ENCODE measurements at regions not wholly inside any gene's neighbourhood (a gene's known extent, or its start where the extent isn't known, plus 50 kb on each side); places are given as distances from the start of the nearest gene placed in this dataset.

- H3K4me3 ChIP-seq (ENCODE audit: low read length): no peak overlapping the region
- no peak for ATAC-seq
- no peaks in the 10 kb centered on the region for H3K27me3 ChIP-seq (ENCODE audit: control insufficient read depth in 2 of 2, insufficient read depth in 2 of 2, low read length in 2 of 2)
- H3K27ac Mint-ChIP-seq: no peak overlapping the region
- DNase-seq: no peak
- no peaks in the 10 kb centered on the region for H3K36me3 Mint-ChIP-seq
- H3K4me1 ChIP-seq (ENCODE audit: control insufficient read depth in 2 of 2, insufficient read depth in 2 of 2, low read length in 2 of 2): no peaks in the 10 kb centered on the region
- no peaks in the 10 kb centered on the region for H3K4me1 Mint-ChIP-seq
- ChIA-PET POLR2A (no interaction called here), CTCF (no interaction called here)
- no peak overlapping the region for H3K27ac ChIP-seq (ENCODE audit: low read depth, low read length)
- H3K27me3 Mint-ChIP-seq: no peaks in the 10 kb centered on the region
- H3K9me3 ChIP-seq (ENCODE audit: control insufficient read depth in 2 of 3, low read length in 3 of 3): no peaks in the 10 kb centered on the region
- no peaks in the 10 kb centered on the region for H3K36me3 ChIP-seq (ENCODE audit: control insufficient read depth in 2 of 3, insufficient read depth in 3 of 3, low read length in 3 of 3)
- intact Hi-C loops (cut with micrococcal nuclease): no loop called here
- peaks cover 2 to 22% (median 6%) of the 10 kb centered on the region in 11 donors for H3K9me3 Mint-ChIP-seq
- H3K4me3 Mint-ChIP-seq: no peak overlapping the region
Measured at GRCh38 chr9:25537808-25538207, 140.4 kb downstream of the TUSC1 start.

- no peaks in the 10 kb centered on the region for H3K27me3 Mint-ChIP-seq
- no peaks in the 10 kb centered on the region for H3K9me3 ChIP-seq (ENCODE audit: control insufficient read depth in 2 of 3, low read length in 3 of 3)
- no peaks in the 10 kb centered on the region for H3K36me3 ChIP-seq (ENCODE audit: control insufficient read depth in 2 of 3, insufficient read depth in 3 of 3, low read length in 3 of 3)
- ChIA-PET CTCF (interaction anchor here (0.6 kb wide), 1 partner anchor 449 kb away, joined by 5 read pairs; no protein-coding TSS in a partner anchor), POLR2A (no interaction called here)
- H3K4me3 ChIP-seq (ENCODE audit: low read length): no peak overlapping the region
- H3K9me3 Mint-ChIP-seq: peaks cover 0 to 29% (median 8%) of the 10 kb centered on the region in 11 donors
- no peaks in the 10 kb centered on the region for H3K4me1 ChIP-seq (ENCODE audit: control insufficient read depth in 2 of 2, insufficient read depth in 2 of 2, low read length in 2 of 2)
- no peak overlapping the region for H3K27ac ChIP-seq (ENCODE audit: low read depth, low read length)
- no peak overlapping the region for H3K4me3 Mint-ChIP-seq
- ATAC-seq (no peak), DNase-seq (no peak)
- no peaks in the 10 kb centered on the region for H3K27me3 ChIP-seq (ENCODE audit: control insufficient read depth in 2 of 2, insufficient read depth in 2 of 2, low read length in 2 of 2)
- intact Hi-C loops (cut with micrococcal nuclease): loop anchor here in 1 of 2 donors (10.0 kb wide), 1 partner anchor 54 kb away; no protein-coding TSS in a partner anchor
- H3K36me3 Mint-ChIP-seq: no peaks in the 10 kb centered on the region
- H3K4me1 Mint-ChIP-seq: no peaks in the 10 kb centered on the region
- H3K27ac Mint-ChIP-seq: no peak overlapping the region
Measured at GRCh38 chr9:25519286-25519685, 159.0 kb downstream of the TUSC1 start.

GRCh38 chr9:25517701-25518100 lies 160.5 kb downstream of the TUSC1 start:
- H3K4me1 Mint-ChIP-seq: no peaks in the 10 kb centered on the region
- DNase-seq (no peak), ATAC-seq (no peak)
- H3K9me3 Mint-ChIP-seq: peaks cover 1 to 37% (median 13%) of the 10 kb centered on the region in 11 donors
- no peaks in the 10 kb centered on the region for H3K36me3 Mint-ChIP-seq
- H3K4me3 Mint-ChIP-seq: no peak overlapping the region
- ChIA-PET CTCF (no interaction called here), POLR2A (no interaction called here)
- H3K27ac Mint-ChIP-seq: no peak overlapping the region
- intact Hi-C loops (cut with micrococcal nuclease): loop anchor here in 1 of 2 donors (10.0 kb wide), 1 partner anchor 53 kb away; no protein-coding TSS in a partner anchor
- Histone ChIP-seq H3K9me3 (ENCODE audit: control insufficient read depth in 2 of 3, low read length in 3 of 3) (no peaks in the 10 kb centered on the region), H3K4me3 (ENCODE audit: low read length) (no peak overlapping the region), H3K4me1 (ENCODE audit: control insufficient read depth in 2 of 2, insufficient read depth in 2 of 2, low read length in 2 of 2) (no peaks in the 10 kb centered on the region), H3K27me3 (ENCODE audit: control insufficient read depth in 2 of 2, insufficient read depth in 2 of 2, low read length in 2 of 2) (no peaks in the 10 kb centered on the region), H3K27ac (ENCODE audit: low read depth, low read length) (no peak overlapping the region), H3K36me3 (ENCODE audit: control insufficient read depth in 2 of 3, insufficient read depth in 3 of 3, low read length in 3 of 3) (no peaks in the 10 kb centered on the region)
- no peaks in the 10 kb centered on the region for H3K27me3 Mint-ChIP-seq

- Mint-ChIP-seq H3K36me3 (no peaks in the 10 kb centered on the region), H3K4me1 (no peaks in the 10 kb centered on the region), H3K9me3 (peaks cover 1 to 47% (median 11%) of the 10 kb centered on the region in 11 donors), H3K4me3 (no peak overlapping the region), H3K27me3 (no peaks in the 10 kb centered on the region), H3K27ac (no peak overlapping the region)
- H3K27me3 ChIP-seq (ENCODE audit: control insufficient read depth in 2 of 2, insufficient read depth in 2 of 2, low read length in 2 of 2): no peaks in the 10 kb centered on the region
- no peak for DNase-seq
- no peaks in the 10 kb centered on the region for H3K9me3 ChIP-seq (ENCODE audit: control insufficient read depth in 2 of 3, low read length in 3 of 3)
- H3K36me3 ChIP-seq (ENCODE audit: control insufficient read depth in 2 of 3, insufficient read depth in 3 of 3, low read length in 3 of 3): no peaks in the 10 kb centered on the region
- no peaks in the 10 kb centered on the region for H3K4me1 ChIP-seq (ENCODE audit: control insufficient read depth in 2 of 2, insufficient read depth in 2 of 2, low read length in 2 of 2)
- CTCF ChIA-PET: no interaction called here
- POLR2A ChIA-PET: no interaction called here
- intact Hi-C loops (cut with micrococcal nuclease): loop anchor here in 1 of 2 donors (10.0 kb wide), 1 partner anchor 49 kb away; no protein-coding TSS in a partner anchor
- no peak for ATAC-seq
- H3K4me3 ChIP-seq (ENCODE audit: low read length): no peak overlapping the region
- H3K27ac ChIP-seq (ENCODE audit: low read depth, low read length): no peak overlapping the region
Measured at GRCh38 chr9:25513509-25514033, 164.7 kb downstream of the TUSC1 start.

- ATAC-seq: no peak
- Mint-ChIP-seq H3K27ac (no peak overlapping the region), H3K4me3 (no peak overlapping the region), H3K27me3 (no peaks in the 10 kb centered on the region), H3K36me3 (peaks cover 0 to 7% (median 0%) of the 10 kb centered on the region in 5 donors), H3K9me3 (peaks cover 6 to 58% (median 22%) of the 10 kb centered on the region in 11 donors), H3K4me1 (no peaks in the 10 kb centered on the region)
- H3K4me3 ChIP-seq (ENCODE audit: low read length): no peak overlapping the region
- H3K9me3 ChIP-seq (ENCODE audit: control insufficient read depth in 2 of 3, low read length in 3 of 3): peaks cover 0 to 19% (median 0%) of the 10 kb centered on the region in 3 experiments
- ChIA-PET CTCF (no interaction called here), POLR2A (no interaction called here)
- no peak for DNase-seq
- intact Hi-C loops (cut with micrococcal nuclease): no loop called here
- H3K27me3 ChIP-seq (ENCODE audit: control insufficient read depth in 2 of 2, insufficient read depth in 2 of 2, low read length in 2 of 2): no peaks in the 10 kb centered on the region
- no peaks in the 10 kb centered on the region for H3K36me3 ChIP-seq (ENCODE audit: control insufficient read depth in 2 of 3, insufficient read depth in 3 of 3, low read length in 3 of 3)
- H3K4me1 ChIP-seq (ENCODE audit: control insufficient read depth in 2 of 2, insufficient read depth in 2 of 2, low read length in 2 of 2): no peaks in the 10 kb centered on the region
- no peak overlapping the region for H3K27ac ChIP-seq (ENCODE audit: low read depth, low read length)
Measured at GRCh38 chr9:25505644-25506043, 172.6 kb downstream of the TUSC1 start.

GRCh38 chr9:25481372-25481771 lies 196.9 kb downstream of the TUSC1 start:
- intact Hi-C loops (cut with micrococcal nuclease): no loop called here
- H3K4me1 ChIP-seq (ENCODE audit: control insufficient read depth in 2 of 2, insufficient read depth in 2 of 2, low read length in 2 of 2): no peaks in the 10 kb centered on the region
- ChIA-PET CTCF (no interaction called here), POLR2A (no interaction called here)
- Mint-ChIP-seq H3K4me3 (no peak overlapping the region), H3K9me3 (peaks cover 2 to 35% (median 9%) of the 10 kb centered on the region in 11 donors), H3K27ac (no peak overlapping the region), H3K27me3 (no peaks in the 10 kb centered on the region), H3K4me1 (no peaks in the 10 kb centered on the region), H3K36me3 (no peaks in the 10 kb centered on the region)
- peaks cover 0 to 12% (median 0%) of the 10 kb centered on the region in 3 experiments for H3K9me3 ChIP-seq (ENCODE audit: control insufficient read depth in 2 of 3, low read length in 3 of 3)
- no peaks in the 10 kb centered on the region for H3K36me3 ChIP-seq (ENCODE audit: control insufficient read depth in 2 of 3, insufficient read depth in 3 of 3, low read length in 3 of 3)
- ATAC-seq: no peak
- H3K4me3 ChIP-seq (ENCODE audit: low read length): no peak overlapping the region
- DNase-seq: no peak
- H3K27ac ChIP-seq (ENCODE audit: low read depth, low read length): no peak overlapping the region
- no peaks in the 10 kb centered on the region for H3K27me3 ChIP-seq (ENCODE audit: control insufficient read depth in 2 of 2, insufficient read depth in 2 of 2, low read length in 2 of 2)

- no peaks in the 10 kb centered on the region for H3K4me1 ChIP-seq (ENCODE audit: control insufficient read depth in 2 of 2, insufficient read depth in 2 of 2, low read length in 2 of 2)
- H3K36me3 ChIP-seq (ENCODE audit: control insufficient read depth in 2 of 3, insufficient read depth in 3 of 3, low read length in 3 of 3): no peaks in the 10 kb centered on the region
- H3K36me3 Mint-ChIP-seq: no peaks in the 10 kb centered on the region
- no peaks in the 10 kb centered on the region for H3K27me3 Mint-ChIP-seq
- H3K27ac ChIP-seq (ENCODE audit: low read depth, low read length): no peak overlapping the region
- intact Hi-C loops (cut with micrococcal nuclease): no loop called here
- DNase-seq (no peak), ATAC-seq (no peak)
- POLR2A ChIA-PET: no interaction called here
- no peaks in the 10 kb centered on the region for H3K4me1 Mint-ChIP-seq
- CTCF ChIA-PET: no interaction called here
- H3K4me3 ChIP-seq (ENCODE audit: low read length): no peak overlapping the region
- no peak overlapping the region for H3K27ac Mint-ChIP-seq
- peaks cover 0 to 5% (median 0%) of the 10 kb centered on the region in 3 experiments for H3K9me3 ChIP-seq (ENCODE audit: control insufficient read depth in 2 of 3, low read length in 3 of 3)
- no peak overlapping the region for H3K4me3 Mint-ChIP-seq
- peaks cover 2 to 30% (median 6%) of the 10 kb centered on the region in 11 donors for H3K9me3 Mint-ChIP-seq
- H3K27me3 ChIP-seq (ENCODE audit: control insufficient read depth in 2 of 2, insufficient read depth in 2 of 2, low read length in 2 of 2): no peaks in the 10 kb centered on the region
Measured at GRCh38 chr9:25480696-25481095, 197.5 kb downstream of the TUSC1 start.

Measured in naive thymus-derived CD4-positive, alpha-beta T cell (primary cell).